Suppressor macrophage treated with lipopolysaccharide for 4 hours (primary cell): ENCODE measurements at regions not wholly inside any gene's neighbourhood (a gene's known extent, or its start where the extent isn't known, plus 50 kb on each side); places are given as distances from the start of the nearest gene placed in this dataset.
"Not testable (repeated sequence)": the region's sequence is repeated elsewhere in the genome, so short reads cannot be mapped to it uniquely, and the experiment has no call there.

Experiments
- DNase-seq: peaks from one replicate; pipeline ENCODE4 v3.0.0-alpha.2; 2020

DNA sequence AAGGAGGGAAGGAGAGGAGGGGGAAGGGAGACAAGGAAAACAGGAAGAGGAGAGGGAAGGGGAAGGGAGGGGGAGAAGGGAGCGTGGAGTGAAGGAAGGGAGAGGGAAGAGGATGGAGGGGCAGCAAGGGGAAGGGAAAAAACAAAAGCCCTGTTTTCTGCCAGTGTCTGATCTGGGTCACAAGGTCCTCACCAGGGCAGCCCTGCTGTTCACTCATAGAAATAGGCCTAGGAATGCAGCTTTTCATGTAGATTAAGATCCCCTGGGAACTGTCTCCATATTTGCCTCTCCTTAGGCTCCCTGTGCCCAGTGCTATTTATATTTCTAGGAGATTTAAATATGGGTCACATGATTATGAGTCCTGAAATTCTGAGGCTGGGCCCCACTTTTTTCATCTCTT is 790.7 kb downstream of the TNS3 start:
- no peak for DNase-seq

- DNase-seq = no peak
These were observed 794.9 kb downstream of the TNS3 start for GRCh38 chr7:46786995-46787394.

GRCh38 chr7:46786221-46786954 is 795.5 kb downstream of the TNS3 start:
- DNase-seq = no peak

- DNase-seq = no peak
These were observed 797.2 kb downstream of the TNS3 start for GRCh38 chr7:46784732-46785131.

DNA sequence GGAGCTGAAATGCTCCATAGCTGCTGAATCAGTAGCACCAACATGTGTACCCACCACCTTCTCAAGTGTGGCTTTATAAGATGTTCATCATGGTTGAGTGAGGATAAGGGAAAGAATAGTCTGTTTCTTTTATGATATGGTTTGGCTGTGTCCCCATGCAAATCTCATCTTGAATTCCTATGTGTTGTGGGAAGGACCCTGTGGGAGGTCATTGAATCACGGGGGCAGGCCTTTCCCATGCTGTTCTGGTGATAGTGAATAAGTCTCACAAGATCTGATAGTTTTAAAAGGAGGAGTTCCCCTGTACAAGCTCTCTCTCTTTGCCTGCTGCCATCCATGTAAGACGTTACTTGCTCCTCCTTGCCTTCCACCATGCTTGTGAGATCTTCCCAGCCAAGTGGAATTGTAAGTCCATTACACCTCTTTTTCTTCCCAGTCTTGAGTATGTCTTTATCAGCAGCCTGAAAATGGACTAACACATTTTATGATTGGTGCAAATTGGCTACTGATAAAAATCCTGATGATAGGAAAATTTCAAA is 799.9 kb downstream of the TNS3 start:
- DNase-seq = no peak

DNA sequence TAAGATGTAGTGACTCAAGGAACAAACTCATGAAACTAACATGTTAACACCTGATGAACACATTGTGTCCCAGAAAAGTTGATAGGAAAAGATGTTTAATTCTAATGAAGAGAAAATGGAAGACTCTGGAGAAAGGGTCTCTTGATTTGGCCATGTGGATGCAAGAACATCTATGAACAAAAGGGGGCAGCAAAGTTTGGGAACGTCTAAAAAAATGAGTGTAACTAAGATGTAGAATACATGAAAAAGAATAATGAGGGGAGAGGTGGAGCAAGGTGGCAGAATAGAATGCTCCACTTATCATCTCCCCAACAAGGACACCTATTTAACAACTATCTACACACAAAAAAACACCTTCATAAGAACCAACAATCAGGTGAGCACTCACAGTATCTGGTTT is 805.1 kb downstream of the TNS3 start:
- no peak for DNase-seq

DNA sequence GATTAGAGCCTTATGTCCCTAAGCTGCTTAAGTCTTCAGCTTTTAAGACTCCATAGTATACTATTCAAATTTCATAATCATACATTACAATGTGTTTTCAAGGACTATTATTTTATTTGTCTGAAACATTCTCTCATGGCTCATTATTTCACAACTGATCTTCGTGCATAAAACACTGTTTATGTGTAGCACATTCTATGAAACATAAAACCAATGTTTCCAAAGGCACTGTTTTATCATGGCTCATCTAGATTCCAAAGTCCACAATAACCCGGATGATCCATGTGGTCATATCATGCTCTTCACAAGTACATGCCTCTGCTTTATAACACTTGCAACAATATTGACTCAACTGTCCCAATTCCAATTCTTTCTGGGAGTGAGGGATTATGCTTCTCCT is 806.1 kb downstream of the TNS3 start:
- DNase-seq = no peak

GRCh38 chr7:46775020-46775419 is 806.9 kb downstream of the TNS3 start:
- no peak for DNase-seq

GRCh38 chr7:46774515-46774914 is 807.4 kb downstream of the TNS3 start:
- DNase-seq = no peak

DNA sequence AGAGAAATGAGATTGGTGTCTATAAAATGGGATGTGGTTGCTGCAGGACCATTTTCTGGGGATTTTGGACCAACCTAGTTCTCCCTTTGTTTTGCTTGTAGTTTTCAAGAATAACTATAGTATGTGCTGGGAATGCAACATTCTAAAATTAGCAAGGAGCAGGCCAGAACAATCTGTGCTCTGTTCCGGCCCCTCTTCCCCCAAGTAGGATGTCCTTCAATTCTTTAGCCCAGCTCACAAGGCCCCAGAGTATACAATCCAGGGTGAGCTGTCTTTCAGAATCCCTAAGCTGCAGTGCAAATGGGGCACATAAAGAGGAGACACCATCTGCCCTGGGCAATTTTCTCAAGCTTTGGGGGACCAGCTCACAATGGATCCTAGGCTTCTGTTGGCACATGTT is 809.1 kb downstream of the TNS3 start:
- no peak for DNase-seq

GRCh38 chr7:46767071-46767470 is 814.8 kb downstream of the TNS3 start:
- no peak for DNase-seq

DNA sequence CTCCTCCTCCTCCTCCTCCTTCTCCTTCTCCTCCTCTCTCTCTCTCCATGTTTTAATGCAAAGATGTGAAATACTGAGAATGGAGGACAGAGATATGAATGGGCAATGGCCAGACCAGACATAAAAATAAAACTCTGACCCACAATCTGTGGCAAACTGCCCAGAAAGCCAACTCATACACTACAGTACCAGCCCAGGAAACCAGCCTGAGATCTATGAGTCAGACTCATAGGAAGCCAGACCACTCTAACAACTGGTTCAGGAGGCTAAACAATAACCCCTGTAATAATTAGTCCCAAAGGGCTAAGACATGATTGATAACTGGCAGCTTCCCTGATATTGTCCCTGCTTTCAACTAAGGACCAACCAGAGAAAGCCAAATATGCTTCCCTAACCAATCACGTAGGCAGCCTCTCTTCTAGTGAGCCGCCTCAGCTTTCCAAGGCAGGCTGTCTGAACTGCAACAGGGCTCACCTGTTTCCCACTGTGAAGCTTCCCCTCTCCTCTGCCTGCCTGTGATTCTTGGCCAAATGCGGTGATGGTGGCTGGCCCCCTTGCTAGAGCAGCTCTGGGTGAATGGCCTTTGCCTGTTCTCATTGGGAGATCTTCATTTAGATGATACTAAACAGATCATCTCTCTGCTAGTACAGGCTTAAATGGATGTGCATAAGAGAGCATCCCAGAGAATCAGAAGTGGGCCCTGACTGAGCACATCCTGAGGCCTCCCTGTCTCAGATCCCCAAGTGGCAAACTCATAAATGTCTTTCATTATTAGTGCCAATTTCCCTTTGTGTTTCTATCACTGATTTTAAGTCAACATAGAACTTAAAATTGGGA is 817.6 kb downstream of the TNS3 start:
- no peak for DNase-seq

DNA sequence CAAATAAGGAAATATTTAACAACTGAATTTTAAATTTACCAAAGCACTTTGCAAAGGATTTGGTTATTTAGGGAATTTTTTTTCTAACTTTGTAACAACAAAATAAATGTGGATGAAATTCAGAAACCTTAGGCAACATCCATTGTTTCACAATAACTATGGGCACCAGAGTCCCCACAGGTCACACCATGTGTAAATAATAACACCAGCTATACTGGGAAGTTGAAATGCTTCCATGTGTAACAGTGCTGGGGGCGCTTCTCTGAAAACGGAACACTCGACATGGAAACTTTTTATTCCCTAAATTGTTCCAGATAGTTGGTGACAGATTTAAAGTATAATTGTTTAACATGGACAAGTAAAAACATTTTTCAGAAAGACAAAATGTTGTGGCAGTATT is 818.6 kb downstream of the TNS3 start:
- DNase-seq = no peak

GRCh38 chr7:46759711-46760480 is 822.0 kb downstream of the TNS3 start:
- no peak for DNase-seq

DNA sequence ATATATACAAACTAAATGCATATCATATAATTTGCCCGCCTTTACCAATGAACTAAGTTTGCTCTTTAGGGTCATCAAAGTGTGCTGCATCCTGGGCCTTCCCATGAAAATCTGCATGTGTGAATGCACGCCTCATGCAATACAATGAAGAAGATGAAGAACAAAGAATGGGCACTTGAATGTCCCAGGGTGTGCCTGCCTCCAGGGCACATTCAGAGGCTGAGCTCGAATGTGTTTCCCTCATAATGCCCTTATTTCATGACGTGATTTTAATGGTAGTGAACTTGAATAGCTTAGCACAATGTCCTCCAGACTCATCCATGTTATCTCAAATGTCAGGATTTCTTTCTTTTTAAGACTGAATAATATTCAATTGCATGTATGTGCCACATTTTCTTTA is 824.9 kb downstream of the TNS3 start:
- DNase-seq = no peak

DNA sequence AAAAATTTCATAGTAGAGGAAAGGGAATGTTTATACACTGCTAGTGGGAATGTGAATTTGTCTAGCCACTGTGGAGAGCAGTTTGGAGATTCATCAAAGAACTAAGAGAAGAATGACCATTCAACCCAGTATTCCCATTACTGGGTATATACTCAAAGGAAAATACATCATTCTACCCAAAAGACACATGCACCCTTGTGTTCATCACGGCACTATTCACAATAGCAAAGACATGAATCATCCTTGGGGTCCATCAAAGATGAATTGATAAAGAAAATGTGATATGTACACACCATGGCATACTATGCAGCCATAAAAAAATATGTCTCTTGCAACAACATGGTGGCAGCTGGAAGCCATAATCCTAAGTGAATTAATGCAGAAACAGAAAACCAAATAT is 825.7 kb downstream of the TNS3 start:
- DNase-seq = no peak

- no peak for DNase-seq
These were observed 826.5 kb downstream of the TNS3 start for GRCh38 chr7:46755120-46756034.

GRCh38 chr7:46754140-46754720 is 827.7 kb downstream of the TNS3 start:
- DNase-seq = no peak

DNA sequence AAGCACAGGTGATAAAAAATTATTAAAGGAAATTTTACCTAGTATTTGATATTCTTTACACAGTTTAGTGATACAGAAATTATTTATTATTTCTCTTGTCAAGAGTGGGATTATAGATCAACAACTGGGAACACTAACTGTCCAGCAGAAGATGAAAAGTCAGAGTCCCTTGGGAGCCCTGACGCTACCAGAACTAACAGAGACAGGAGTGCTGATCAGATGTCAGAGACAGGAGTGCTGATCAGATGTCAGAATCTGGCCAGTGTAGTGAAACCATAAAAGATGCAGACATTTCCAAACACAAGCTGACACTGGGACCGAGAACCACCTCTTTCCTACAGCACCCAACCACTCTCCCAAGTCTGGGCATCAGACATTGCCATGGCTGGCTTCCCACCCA is 828.2 kb downstream of the TNS3 start:
- no peak for DNase-seq

- DNase-seq = no peak
These were observed 829.0 kb downstream of the TNS3 start for GRCh38 chr7:46752881-46753366.

- not testable (repeated sequence) for DNase-seq
These were observed 829.8 kb downstream of the TNS3 start for GRCh38 chr7:46751927-46752723.
